ENCODE measurements at regions not wholly inside any gene's neighbourhood (a gene's known extent, or its start where the extent isn't known, plus 50 kb on each side); places are given as distances from the start of the nearest gene placed in this dataset.

DNA sequence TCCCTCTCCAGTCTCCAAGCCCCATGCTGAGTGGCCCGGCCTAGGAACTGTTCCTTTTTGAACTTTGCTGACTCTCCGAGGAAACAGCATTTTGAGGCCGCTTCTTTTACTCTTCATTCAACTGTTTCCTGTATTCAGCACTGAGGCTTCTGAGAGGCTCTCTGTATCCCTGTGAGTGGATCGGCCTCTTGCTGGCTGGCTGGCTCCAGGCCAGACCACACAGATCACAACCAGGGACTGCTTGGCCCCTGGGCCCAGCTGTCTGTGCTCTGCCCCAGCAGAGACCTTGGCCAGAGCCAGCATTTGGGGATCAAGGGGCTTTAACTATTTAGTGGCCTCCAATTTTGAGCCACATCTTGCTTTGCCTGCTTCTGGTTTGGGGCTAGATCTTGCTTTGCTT lies 75.6 kb upstream of the KL start:
- Histone ChIP-seq H3K4me3 (IDR thresholded peaks at IDR 0.05; ENCODE audit: insufficient read depth, low read depth, low read length) (no peak overlapping the region), H2AFZ (ENCODE audit: low read depth) (peak overlapping the region; percentile 26; the same call in 1 of the 2 replicates), H3K27me3 (ENCODE audit: insufficient read depth, low read depth) (no peaks in the 10 kb centered on the region), H3K27ac (no peak overlapping the region; the same call in 1 of the 2 replicates), H4K20me1 (ENCODE audit: insufficient read depth) (no peaks in the 10 kb centered on the region), H3K9ac (no peak overlapping the region), H3K36me3 (ENCODE audit: insufficient read depth) (no peaks in the 10 kb centered on the region), H3K79me2 (ENCODE audit: insufficient read depth, low read depth) (no peaks in the 10 kb centered on the region), H3K4me2 (no peak overlapping the region; the same call in 1 of the 2 replicates), H3K4me1 (ENCODE audit: low read depth, poor library complexity, severe bottlenecking) (peaks cover 28% of the 10 kb centered on the region)
- TF ChIP-seq, protein P1, sequence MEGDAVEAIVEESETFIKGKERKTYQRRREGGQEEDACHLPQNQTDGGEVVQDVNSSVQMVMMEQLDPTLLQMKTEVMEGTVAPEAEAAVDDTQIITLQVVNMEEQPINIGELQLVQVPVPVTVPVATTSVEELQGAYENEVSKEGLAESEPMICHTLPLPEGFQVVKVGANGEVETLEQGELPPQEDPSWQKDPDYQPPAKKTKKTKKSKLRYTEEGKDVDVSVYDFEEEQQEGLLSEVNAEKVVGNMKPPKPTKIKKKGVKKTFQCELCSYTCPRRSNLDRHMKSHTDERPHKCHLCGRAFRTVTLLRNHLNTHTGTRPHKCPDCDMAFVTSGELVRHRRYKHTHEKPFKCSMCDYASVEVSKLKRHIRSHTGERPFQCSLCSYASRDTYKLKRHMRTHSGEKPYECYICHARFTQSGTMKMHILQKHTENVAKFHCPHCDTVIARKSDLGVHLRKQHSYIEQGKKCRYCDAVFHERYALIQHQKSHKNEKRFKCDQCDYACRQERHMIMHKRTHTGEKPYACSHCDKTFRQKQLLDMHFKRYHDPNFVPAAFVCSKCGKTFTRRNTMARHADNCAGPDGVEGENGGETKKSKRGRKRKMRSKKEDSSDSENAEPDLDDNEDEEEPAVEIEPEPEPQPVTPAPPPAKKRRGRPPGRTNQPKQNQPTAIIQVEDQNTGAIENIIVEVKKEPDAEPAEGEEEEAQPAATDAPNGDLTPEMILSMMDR (conservative IDR thresholded peaks at IDR 0.05; ENCODE audit: low read depth, low read length), result no peak

DNA sequence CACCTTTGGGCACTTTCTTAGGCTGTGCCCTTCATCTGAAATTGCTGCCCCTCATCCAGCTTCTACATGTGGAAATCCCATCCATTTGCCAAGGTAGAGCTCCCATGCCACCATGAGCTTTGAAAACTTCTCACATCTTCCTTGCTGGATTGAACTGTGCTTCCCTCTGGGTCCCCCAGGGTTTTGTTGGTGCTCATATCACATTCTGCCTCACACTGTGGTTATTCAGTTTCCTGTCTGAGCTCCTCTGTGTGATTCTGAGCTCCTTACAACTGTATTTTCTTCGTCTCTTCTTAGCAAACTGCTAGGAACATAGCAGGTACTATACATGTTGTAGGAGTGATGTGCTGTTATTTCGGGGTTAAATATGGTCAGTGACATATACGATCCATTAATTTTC lies 74.9 kb upstream of the KL start:
- Histone ChIP-seq H3K4me1 (ENCODE audit: low read depth, poor library complexity, severe bottlenecking) (peaks cover 28% of the 10 kb centered on the region), H3K36me3 (ENCODE audit: insufficient read depth) (no peaks in the 10 kb centered on the region), H3K4me3 (IDR thresholded peaks at IDR 0.05; ENCODE audit: insufficient read depth, low read depth, low read length) (no peak overlapping the region), H3K9ac (no peak overlapping the region), H2AFZ (ENCODE audit: low read depth) (no peak overlapping the region), H3K27me3 (ENCODE audit: insufficient read depth, low read depth) (no peaks in the 10 kb centered on the region), H3K4me2 (no peak overlapping the region), H3K27ac (no peak overlapping the region), H3K79me2 (ENCODE audit: insufficient read depth, low read depth) (no peaks in the 10 kb centered on the region), H4K20me1 (ENCODE audit: insufficient read depth) (no peaks in the 10 kb centered on the region)
- TF ChIP-seq, protein P1 (conservative IDR thresholded peaks at IDR 0.05; ENCODE audit: low read depth, low read length), result no peak

DNA sequence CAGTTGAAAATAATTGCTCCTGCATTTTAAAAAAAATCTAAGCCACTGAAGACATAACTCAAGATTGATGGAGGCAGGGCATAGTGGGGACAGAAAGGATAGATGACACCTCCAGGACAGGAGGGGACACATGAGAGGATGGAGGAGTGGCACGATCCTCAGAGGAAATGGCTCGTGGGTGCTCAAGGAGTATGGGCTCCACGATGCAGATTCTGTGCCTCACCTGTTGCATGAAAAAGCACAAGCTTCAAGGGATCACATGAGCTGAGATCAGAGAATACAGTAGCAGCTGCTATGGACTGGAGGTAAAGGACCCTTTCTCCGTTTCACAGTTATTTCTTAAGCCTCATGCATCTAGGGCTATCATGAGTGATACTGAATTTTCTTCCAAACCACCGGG lies 69.7 kb upstream of the KL start:
- no peak overlapping the region for H3K4me2 ChIP-seq
- H3K4me1 ChIP-seq (ENCODE audit: low read depth, poor library complexity, severe bottlenecking), result no peaks in the 10 kb centered on the region
- no peaks in the 10 kb centered on the region for H3K27me3 ChIP-seq (ENCODE audit: insufficient read depth, low read depth)
- no peak overlapping the region for H3K9ac ChIP-seq
- no peak overlapping the region for H3K27ac ChIP-seq
- no peaks in the 10 kb centered on the region for H4K20me1 ChIP-seq (ENCODE audit: insufficient read depth)
- no peaks in the 10 kb centered on the region for H3K36me3 ChIP-seq (ENCODE audit: insufficient read depth)
- H2AFZ ChIP-seq (ENCODE audit: low read depth), result no peak overlapping the region
- no peak overlapping the region for H3K4me3 ChIP-seq (IDR thresholded peaks at IDR 0.05; ENCODE audit: insufficient read depth, low read depth, low read length)
- no peaks in the 10 kb centered on the region for H3K79me2 ChIP-seq (ENCODE audit: insufficient read depth, low read depth)
- TF ChIP-seq, protein P1 (conservative IDR thresholded peaks at IDR 0.05; ENCODE audit: low read depth, low read length), result no peak

DNA sequence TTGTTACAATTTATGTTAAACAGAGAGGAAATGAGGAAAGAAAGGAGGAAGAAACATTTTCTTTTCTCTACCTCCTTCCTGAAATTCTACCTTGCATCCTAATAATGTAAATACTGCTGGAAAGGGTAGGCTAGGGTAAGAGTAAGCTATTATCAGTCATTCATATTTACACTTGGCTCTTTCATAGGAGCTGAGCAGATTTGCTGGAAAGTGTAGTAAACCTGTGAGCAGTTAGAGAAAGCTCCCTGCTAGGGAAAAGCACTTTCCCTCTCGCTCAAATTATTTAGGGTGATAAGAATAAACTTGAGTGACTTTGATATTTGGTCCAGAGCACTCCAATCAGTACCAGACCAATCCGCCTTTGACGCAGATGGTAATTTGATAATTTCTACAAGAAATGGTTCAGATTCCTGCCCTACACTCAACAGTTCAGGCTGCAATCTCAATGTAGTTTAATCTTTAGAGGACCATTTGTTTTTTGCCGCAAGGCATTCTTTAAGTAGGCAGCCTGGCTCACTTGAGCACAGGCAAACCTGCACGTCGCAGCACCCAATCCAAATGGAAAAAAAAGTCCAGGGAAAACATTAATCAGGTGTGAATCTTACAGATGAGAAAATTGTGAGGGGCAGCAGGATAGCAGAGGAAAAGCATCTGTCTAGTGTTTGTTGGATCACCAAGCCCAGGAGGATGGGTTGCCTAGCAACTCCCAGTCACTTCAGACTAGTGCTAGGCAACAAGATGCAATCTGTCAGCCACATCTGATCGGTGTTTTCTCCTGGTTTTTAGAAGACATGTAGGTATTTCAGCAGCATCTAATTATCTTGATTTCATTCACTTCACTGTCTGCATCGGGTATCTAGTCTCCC lies 68.6 kb upstream of the KL start:
- H3K4me2 ChIP-seq, result no peak overlapping the region
- TF ChIP-seq, protein P1 (conservative IDR thresholded peaks at IDR 0.05; ENCODE audit: low read depth, low read length), result no peak
- H3K4me1 ChIP-seq (ENCODE audit: low read depth, poor library complexity, severe bottlenecking), result no peaks in the 10 kb centered on the region
- no peaks in the 10 kb centered on the region for H3K27me3 ChIP-seq (ENCODE audit: insufficient read depth, low read depth)
- H4K20me1 ChIP-seq (ENCODE audit: insufficient read depth), result no peaks in the 10 kb centered on the region
- H3K27ac ChIP-seq, result no peak overlapping the region
- H3K4me3 ChIP-seq (IDR thresholded peaks at IDR 0.05; ENCODE audit: insufficient read depth, low read depth, low read length), result no peak overlapping the region
- no peak overlapping the region for H2AFZ ChIP-seq (ENCODE audit: low read depth)
- H3K79me2 ChIP-seq (ENCODE audit: insufficient read depth, low read depth), result no peaks in the 10 kb centered on the region
- H3K9ac ChIP-seq, result no peak overlapping the region
- H3K36me3 ChIP-seq (ENCODE audit: insufficient read depth), result no peaks in the 10 kb centered on the region

Data from KMS-11 (cell line).